Right lung (tissue), 2 donors: ENCODE measurements at regions not wholly inside any gene's neighbourhood (a gene's known extent, or its start where the extent isn't known, plus 50 kb on each side); places are given as distances from the start of the nearest gene placed in this dataset.
"Not testable (repeated sequence)": the region's sequence is repeated elsewhere in the genome, so short reads cannot be mapped to it uniquely, and the experiment has no call there.

Source experiments
- DNase-seq, 2 donors: peaks; one replicate each; pipeline ENCODE4 v3.0.0-alpha.2; 2013

DNA sequence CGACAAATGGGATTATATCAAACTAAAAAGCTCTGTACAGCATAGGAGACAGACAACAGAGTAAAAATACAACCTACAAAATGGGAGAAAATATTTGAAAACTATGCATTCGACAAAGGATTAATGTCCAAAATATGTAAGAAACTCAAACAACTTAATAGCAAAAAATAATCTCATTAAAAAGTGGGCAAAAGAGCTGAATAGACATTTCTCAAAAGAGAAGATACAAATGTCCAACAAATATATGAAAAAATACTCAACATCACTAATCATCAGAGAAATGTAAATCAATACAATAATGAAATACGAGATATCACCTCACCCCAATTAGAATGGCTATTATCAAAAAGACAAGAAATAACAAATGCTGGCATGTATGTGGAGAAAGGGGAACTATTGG is 272.9 kb downstream of the KLHL13 start:
- DNase-seq = no peak

DNA sequence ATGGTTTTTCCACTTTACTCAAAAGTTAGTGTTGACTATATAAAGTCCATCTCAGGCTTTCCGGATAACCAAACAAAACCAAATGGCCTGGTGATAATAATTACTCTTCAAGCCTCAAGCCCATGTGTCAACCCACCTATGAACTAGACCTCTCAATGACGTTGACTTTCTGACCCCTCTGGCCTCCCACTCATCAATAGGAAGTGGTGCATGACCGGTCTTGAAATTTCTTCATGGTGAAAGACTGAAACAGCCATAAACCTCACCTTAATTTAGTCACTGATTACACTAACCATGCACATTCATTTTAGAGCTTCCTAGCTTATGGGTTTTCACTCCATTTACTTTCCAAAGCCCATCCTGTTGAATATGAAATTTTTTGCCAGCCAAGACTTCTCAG is 276.0 kb downstream of the KLHL13 start:
- DNase-seq = no peak

DNA sequence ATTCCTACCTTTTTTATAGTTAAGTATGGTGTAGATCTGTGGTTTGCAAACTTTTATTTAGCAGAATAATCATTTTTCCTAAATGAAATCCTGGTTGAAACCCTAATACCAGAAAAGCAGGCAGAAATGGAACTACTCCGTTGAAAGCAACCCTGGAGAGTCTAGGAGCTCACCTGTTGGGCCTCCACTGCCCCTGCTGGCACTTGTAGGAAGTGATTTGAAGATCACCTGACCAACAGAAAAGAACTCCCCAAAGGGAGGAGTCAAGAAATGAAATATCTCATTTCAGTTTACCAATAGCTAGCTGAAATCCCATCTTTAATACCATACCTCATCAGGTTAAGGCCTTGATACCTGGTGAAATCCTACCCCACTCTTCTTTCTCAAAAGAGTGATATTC is 277.1 kb downstream of the KLHL13 start:
- DNase-seq = no peak

DNA sequence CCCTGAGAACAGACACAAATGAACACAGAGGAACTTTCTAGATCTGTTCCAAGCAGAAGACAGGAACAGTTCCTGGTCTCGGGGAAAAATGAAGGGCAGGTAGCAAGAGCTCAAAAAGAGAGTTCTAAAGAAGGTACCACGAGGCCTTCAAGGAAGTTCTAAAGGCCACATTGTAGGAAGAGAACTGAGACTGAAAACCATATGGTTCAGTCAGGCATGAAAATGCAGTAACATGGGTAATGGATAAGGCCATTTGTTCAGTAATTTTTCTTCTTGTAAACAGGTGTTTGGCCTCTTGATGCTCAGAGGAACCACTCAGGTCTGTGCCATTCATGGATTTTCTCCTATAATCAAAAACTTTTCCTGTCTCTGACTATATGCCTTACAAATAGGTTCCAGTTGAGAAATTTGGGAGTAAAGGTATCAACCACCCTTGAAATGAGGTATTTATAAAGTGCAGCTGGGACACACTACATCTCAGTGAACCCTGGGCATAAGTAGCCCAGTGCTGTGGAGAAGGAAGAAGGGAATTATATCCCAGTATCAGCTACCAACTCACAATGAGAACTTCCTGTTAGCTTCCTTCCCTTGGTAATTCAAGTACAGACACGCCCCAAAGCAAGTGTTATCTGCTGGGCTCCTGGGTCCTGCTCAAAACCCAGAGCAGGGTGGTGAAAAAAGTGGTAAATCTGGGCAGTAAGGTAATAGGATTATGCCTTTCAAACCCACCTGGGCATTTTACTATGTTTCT is 277.9 kb downstream of the KLHL13 start:
- DNase-seq = no peak

DNA sequence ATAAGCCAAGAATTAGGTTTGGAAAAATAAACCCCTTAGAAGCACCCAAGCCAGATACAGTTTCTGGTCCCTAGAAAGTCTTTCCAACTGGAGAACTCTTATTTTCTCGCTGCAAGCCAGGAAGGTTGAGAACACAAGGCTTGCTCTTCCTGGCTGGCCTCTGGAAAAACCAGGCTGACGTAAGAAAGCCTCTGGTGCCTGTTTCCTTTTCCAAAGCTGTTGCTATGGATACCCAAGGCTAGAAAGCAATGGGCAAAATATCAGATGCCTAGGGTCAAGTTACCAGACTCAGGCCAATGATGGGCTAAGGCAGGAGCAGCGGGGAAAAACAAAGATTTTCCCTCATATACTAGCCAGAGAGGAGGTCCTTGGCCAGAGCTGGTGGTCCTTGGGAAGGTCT is 281.6 kb downstream of the KLHL13 start:
- no peak for DNase-seq

DNA sequence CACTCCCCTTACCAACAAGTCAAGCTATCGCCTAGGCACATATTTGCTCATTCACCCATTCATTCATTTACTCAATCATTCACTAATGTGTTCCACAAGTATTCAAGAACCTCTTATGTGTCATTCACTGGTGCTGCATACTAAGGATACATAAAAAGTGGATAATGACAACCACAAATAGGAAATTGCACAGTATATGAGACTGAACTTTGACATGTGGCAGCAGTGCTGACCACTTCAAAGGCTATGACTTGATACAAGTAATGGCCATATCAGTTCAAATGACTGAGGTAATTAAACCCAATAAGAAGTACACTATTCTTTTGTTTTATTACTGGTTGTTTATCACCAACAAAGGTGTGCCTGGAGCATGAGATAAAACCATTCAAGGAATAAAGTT is 282.5 kb downstream of the KLHL13 start:
- no peak for DNase-seq

DNA sequence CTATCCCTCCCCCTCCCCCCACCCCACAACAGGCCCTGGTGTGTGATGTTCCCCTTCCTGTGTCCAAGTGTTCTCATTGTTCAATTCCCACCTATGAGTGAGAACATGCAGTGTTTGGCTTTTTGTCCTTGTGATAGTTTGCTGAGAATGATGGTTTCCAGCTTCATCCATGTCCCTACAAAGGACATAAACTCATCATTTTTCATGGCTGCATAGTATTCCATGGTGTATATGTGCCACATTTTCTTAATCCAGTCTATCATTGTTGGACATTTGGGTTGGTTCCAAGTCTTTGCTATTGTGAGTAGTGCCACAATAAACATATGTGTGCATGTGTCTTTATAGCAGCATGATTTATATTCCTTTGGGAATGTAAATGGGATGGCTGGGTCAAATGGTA is 295.1 kb downstream of the KLHL13 start:
- DNase-seq = not testable (repeated sequence)

DNA sequence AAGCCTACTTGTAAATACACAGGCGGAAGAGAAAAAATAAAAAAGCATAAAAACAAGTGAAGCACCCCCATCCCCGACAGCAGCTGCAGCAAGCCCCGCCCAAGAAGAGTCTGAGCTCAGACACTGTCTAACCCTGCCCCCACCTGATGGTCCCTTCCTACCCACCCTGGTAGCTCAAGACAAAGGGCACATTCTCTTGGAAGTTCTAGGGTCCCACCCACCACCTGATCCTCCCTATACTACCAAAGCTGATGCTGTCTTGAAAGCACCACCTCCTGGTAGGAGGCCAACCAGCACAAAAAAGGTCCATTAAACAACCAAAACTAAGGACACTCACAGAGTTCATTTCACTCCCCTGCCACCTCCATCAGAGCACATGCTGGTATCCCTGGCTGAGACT is 308.2 kb downstream of the KLHL13 start:
- no peak for DNase-seq

DNA sequence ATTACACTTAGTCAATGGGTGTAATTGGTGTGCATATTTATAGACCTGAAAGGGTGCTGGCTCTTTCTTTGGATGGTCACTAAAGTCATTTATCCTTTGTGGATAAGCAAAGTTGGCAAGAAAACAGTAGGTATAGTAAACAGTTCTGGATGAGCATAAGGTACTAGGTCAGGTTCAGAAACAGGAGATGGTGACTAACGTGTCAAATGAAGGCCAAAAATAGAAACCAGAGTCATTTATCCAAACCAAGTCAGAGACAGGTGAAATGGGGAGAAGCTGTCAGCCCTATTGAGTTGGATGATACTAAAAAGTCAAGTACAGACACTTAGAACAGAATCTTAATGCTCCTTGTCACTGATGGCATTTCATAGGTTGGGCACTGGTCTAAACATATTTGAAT is 313.1 kb downstream of the KLHL13 start:
- no peak for DNase-seq

DNA sequence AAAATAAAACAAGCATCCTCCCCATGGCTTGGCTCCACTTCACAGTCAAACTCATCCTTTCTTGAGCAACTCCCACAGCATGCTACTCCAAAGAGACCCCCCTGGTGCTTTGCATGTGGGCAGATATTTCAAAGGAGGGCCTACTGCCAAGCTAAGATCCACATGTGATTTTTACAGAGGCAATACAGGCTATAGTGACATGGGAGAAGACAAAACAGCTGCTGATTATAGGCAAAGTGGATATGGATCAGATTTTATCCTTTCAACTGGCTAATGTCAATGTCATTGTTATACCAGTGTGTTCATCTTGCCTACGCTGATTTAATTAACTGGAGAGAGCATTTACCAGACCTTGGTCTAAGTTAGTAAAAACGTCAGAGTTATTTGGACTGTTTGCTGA is 328.3 kb downstream of the KLHL13 start:
- no peak for DNase-seq

DNA sequence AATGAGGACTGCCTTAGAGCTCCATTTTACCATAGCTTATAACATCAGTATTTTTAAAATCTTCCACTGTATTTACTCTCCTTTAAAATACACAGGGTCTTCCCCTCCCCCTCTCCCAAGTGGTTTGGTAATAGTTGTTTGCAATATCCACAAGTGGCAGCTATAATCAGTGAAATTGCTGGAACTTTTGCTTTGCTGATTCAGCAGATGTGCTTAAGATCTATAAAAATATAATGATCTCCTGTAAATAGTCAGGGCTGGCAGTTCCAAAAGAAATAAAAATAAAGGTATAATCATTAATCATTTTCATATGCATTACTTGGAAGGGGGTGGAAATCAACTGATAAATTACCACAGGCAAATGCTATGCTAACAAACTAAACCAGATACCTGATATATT is 345.2 kb downstream of the KLHL13 start:
- DNase-seq = no peak

DNA sequence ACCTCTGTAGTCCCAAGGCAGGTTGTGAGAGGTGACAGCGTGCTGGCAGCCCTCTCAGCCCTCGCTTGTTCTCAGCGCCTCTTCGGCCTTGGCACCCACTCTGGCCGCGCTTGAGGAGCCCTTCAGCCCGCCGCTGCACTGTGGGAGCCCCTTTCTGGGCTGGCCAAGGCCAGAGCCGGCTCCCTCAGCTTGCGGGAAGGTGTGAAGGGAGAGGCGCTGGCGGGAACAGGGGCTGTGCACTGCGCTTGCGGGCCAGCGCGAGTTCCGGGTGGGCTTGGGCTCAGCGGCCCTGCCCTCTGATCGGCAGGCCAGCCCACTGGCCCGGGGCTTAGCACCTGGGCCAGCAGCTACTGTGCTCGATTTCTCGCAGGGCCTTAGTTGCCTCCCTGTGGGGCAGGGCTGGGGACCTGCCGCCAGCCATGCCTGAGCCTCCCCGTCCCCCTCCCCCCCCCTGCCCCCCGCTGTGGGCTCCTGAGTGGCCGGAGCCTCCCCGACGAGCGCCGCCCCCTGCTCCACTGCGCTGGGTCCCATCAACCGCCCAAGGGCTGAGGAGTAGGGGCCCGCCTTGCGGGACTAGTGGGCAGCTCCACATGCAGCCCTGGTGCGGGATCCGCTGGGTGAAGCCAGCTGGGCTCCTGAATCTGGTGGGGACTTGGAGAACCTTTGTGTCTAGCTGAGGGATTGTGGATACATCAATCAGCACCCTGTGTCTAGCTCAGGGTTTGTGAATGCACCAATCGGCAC is 347.6 kb downstream of the KLHL13 start:
- no peak for DNase-seq

DNA sequence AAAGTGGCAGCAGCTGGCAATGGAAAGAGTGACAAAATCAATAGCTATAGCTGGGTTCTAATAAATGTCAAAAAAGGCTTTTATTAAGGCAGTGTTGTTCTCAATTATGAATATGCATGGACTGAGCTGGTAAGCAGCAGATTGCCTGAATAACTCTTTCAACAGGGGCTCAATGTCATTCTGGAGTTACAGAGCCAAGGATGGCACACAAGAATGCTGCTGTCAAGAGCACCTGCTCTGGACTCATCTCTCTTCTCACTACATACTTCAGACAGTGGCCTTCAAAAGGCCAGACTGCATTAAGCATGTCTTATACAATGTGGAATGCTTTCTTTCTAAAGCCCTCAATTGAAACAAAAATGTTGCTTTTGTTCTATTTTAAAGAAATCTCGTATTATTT is 351.4 kb downstream of the KLHL13 start:
- no peak for DNase-seq

DNA sequence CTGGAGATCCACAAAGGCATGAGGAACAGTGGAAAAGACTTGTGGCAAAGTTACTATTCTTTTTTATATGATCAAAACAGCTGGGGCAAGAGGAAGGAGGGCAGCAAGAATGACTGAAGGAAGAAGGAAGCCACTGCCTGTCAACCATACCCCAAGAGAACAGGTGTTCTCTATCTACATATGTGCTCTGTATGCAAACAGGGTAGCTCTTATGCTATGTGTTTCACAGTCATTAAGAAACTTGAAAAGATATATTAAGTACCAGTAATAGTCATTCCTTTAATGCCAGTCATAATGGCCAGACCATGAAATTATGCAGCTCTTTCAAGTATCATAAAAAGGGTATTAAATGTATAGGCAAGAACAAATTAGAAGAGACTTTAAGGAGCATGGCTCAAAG is 363.9 kb downstream of the KLHL13 start:
- DNase-seq = no peak

DNA sequence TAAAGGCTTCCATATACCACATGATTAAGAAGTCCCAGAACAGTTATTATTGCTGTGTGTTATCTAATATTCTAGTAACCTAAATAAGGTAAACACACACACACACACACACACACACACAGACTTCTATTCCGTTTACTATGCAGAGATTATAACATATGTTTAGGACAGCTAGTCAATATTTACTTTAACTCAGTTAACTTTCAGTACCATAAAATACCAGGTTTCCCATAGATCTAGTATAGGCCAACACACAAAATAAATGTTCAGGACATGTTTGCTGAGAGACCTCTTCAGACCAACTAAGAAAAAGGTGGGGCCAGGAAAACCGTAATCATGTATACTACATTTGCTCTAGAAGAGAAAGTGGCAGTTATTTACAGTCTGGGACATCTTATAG is 365.5 kb downstream of the KLHL13 start:
- no peak for DNase-seq

DNA sequence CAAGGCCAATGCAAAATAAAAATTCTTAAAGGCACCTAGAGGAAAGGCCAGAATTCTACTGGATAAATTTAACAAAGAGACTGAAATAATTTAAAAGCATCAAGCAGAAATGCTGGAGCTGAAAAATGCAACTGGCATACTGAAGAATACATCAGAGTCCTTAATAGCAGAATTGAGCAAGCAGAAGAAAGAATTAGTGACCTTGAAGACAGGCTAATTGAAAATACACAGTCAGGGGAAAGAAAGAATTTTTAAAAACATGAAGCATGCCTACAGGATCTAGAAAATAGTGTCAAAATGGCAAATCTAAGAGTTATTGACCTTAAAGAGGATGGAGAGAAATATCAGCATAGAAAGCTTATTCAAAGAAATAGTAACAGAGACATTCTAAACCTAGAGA is 371.7 kb downstream of the KLHL13 start:
- no peak for DNase-seq

DNA sequence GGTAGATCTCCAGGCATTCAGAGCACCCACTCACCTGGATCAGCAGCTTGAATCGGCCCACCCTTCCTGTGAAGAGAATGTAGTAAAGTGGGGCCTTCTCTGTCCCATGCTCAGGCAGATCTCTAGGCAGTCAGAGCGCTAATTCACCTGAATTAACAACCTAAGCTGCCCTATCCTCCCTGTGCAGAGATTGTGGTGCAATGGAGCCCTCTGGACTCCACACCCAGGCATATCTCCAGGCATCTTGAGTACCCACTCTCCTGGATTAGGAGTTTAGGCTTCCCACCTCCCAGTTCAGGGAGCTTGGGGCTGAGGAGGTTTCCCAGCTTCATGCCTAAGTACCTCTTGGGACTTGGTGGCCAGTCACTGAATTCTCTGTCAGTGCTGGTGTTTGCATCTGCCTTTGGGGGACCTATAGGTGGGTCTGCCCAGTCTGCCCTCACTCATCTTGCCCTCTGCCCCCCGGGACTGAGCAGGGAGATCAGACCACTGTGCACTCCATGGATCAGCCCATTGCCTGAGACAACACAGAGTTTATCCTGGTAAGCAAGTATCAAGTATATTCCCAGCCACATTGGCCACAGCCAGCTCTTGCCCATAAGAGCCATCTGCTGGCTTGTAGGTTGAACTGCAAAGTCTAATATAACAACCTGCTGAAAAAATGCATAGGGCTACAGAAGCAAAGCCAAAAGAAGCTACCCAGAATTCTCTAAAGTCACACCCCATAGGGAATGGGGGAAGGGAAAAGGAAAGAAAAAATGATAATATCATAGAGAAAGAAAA is 372.9 kb downstream of the KLHL13 start:
- no peak for DNase-seq

DNA sequence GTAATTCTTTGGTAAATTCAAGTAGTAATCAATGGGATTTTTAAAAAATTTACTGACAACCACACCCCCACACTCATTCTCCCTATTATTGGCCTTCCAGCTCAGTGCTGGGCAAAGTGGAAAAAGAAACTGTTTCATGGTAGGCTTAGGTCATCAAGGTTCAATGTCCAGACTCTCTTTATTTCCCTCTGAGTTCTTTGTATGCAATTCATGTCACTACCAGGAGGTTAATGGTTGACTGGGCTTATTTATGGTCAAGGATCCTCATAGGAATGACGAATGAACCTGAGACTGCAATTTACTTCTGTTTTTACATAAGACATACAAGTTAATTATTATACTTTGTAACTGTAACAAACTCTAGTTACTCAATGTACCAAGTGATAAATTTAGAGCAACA is 403.2 kb downstream of the KLHL13 start:
- DNase-seq = no peak

DNA sequence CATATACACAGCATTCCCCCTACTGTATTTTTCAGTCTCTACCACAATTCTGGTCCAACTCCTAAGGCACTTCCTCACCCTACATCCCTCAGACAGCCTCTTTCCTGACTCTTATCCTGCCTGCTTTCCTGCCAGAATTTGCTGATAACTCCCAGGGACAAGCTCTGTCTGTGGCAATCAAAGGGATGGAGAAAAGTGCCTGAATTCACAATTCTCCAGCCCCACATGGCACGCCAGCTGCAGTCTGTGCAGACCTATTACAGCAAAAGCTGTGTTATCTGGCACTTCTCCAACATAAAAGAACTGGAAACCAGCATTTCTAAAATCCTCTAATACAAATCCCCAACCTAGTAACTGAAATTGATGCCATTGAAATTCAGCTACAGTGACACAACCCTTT is 404.8 kb downstream of the KLHL13 start:
- no peak for DNase-seq

DNA sequence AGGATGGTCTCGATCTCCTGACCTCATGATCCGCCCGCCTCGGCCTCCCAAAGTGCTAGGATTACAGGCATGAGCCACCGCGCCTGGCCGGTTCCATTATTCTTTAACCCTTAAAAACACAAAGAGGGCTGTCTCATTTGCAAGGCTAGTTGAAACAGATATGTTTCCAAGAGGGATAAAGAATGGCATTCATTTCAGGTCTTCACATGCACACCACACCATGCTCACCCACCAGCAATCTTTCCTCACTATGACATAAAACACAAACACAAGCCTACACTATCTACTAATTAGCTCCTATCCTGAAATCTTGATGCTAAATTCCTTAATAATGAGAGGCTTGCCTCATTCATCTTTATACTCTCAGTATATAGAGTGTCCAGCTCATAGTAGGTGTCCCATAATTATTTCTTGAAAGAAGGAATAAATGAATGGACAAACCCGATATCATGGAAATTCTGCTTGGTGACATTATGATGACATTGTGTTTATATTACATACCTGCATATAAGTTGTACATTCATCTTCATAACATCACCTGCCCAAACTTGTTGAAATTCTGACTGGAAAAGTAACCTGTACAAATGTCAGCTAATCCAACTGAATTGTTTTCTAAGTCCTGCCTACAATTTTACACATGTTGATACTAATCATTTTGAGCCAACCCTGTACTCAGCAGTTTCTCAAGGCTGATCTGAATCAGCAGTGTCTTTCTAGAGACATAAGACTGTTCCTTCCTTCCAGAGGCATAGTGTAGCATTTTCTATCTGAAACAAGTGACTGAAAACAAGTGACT is 408.5 kb downstream of the KLHL13 start:
- DNase-seq = no peak

DNA sequence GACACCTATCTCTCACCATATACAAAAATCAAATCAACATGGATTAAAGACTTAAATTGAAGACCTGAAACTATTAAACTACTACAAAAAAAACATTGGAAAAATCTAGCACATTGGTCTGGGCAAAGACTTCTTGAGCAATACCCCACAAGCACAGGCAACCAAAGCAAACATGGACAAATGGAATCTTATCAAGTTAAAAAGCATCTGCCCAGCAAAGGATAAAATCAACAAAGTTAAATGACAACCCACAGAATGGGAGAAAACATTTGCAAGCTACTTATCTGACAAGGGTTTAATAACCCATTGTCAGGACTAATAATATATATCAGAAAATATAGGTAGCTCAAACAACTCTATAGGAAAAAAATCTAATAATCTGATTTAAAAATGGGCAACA is 415.6 kb downstream of the KLHL13 start:
- no peak for DNase-seq

DNA sequence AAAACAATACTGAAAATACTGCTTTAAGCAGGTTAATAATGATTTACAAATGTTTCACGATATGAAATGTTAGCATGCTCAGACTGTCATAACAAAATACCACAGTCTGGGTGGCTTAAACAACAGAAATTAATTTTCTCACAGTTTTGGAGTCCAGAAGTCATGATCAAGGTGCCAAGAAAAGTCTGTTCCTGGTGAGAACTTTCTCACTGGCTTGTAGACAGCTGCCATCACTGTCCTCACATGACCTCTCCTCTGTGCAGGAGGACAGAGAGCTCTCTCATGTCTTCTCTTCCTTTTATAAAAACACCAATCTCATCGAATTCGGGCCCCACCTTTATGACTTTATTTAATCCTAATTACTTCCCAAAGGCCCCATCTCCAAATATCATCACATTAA is 426.7 kb downstream of the KLHL13 start:
- DNase-seq = no peak
